Neuronal stem cell (in vitro differentiated cells): ENCODE measurements at regions not wholly inside any gene's neighbourhood (a gene's known extent, or its start where the extent isn't known, plus 50 kb on each side); places are given as distances from the start of the nearest gene placed in this dataset.
"Not testable (repeated sequence)": the region's sequence is repeated elsewhere in the genome, so short reads cannot be mapped to it uniquely, and the experiment has no call there.

ENCODE experiments used
- DNase-seq: peaks from one replicate; pipeline ENCODE4 v3.0.0-alpha.2; 2013; ENCODE audit warnings: low spot score
- H2AFZ ChIP-seq: one replicate; pipeline ENCODE4 v1.6.1; 2013; ENCODE audit warnings: mild to moderate bottlenecking, low read length, inconsistent platforms
- H2AK5ac ChIP-seq: 2 replicates; pipeline ENCODE4 v1.6.1; 2013; ENCODE audit warnings: low read depth, mild to moderate bottlenecking, inconsistent platforms, low read length, moderate library complexity, mixed read lengths
- H2BK120ac ChIP-seq: 2 replicates; pipeline ENCODE4 v1.6.1; 2013; ENCODE audit warnings: low read depth, mild to moderate bottlenecking, inconsistent platforms, low read length, moderate library complexity, mixed read lengths
- H2BK12ac ChIP-seq: one replicate; pipeline ENCODE4 v1.6.1; 2013; ENCODE audit warnings: low read length, inconsistent platforms
- H2BK15ac ChIP-seq: 2 replicates; pipeline ENCODE4 v1.6.1; 2013; ENCODE audit warnings: mild to moderate bottlenecking, low read length, inconsistent platforms, mixed read lengths
- H2BK5ac ChIP-seq: one replicate; pipeline ENCODE4 v1.6.1; 2013; ENCODE audit warnings: inconsistent platforms, mild to moderate bottlenecking, low read length, moderate library complexity
- H3K14ac ChIP-seq: one replicate; pipeline ENCODE4 v1.6.1; 2013; ENCODE audit warnings: low read length, inconsistent platforms
- H3K18ac ChIP-seq: 2 replicates; pipeline ENCODE4 v1.6.1; 2013; ENCODE audit warnings: low read length, inconsistent platforms
- H3K23ac ChIP-seq: 2 replicates; pipeline ENCODE4 v1.6.1; 2013; ENCODE audit warnings: low read depth, mild to moderate bottlenecking, mixed read lengths, low read length, inconsistent platforms; ENCODE audit not compliant: poor library complexity
- H3K27ac ChIP-seq: replicated peaks from 3 replicates; pipeline ENCODE4 v1.5.1; 2013; ENCODE audit warnings: low read length, inconsistent platforms
- H3K27me3 ChIP-seq, 3 experiments: 2 replicates each; pipeline ENCODE4 v1.6.1; 2013; ENCODE audit warnings: low read length in 3 of 3, mild to moderate bottlenecking in 2 of 3, inconsistent platforms in 1 of 3, low read depth in 1 of 3, mixed read lengths in 1 of 3, moderate library complexity in 1 of 3; ENCODE audit not compliant: control insufficient read depth in 3 of 3, insufficient read depth in 3 of 3
- H3K36me3 ChIP-seq, 2 donors: replicated peaks in 1 of 2; 2 replicates each; pipeline ENCODE4 v1.6.1; 2013; ENCODE audit warnings: low read length in 2 of 2; ENCODE audit not compliant: control insufficient read depth in 2 of 2, insufficient read depth in 2 of 2
- H3K4ac ChIP-seq: 2 replicates; pipeline ENCODE4 v1.6.1; 2013; ENCODE audit warnings: inconsistent platforms, mild to moderate bottlenecking, low read length, moderate library complexity
- H3K4me1 ChIP-seq, 2 donors: 1 replicate in 1 of 2; 2 replicates in 1 of 2; pipeline ENCODE4 v1.6.1; 2013; ENCODE audit warnings: low read length in 2 of 2, low read depth in 1 of 2; ENCODE audit not compliant: control insufficient read depth in 2 of 2, insufficient read depth in 1 of 2
- H3K4me2 ChIP-seq: one replicate; pipeline ENCODE4 v1.6.1; 2013; ENCODE audit warnings: mild to moderate bottlenecking, low read length, inconsistent platforms; ENCODE audit not compliant: insufficient read depth, poor library complexity, severe bottlenecking
- H3K4me3 ChIP-seq, 2 donors: 2 replicates each; pipeline ENCODE4 v1.5.1; 2013; ENCODE audit warnings: low read length in 2 of 2, mild to moderate bottlenecking in 2 of 2, inconsistent platforms in 1 of 2, moderate library complexity in 1 of 2
- H3K79me1 ChIP-seq: one replicate; pipeline ENCODE4 v1.6.1; 2013; ENCODE audit warnings: low read depth, mild to moderate bottlenecking, inconsistent platforms, low read length, moderate library complexity
- H3K9ac ChIP-seq: one replicate; pipeline ENCODE4 v1.6.1; 2013; ENCODE audit warnings: mild to moderate bottlenecking, low read depth, low read length, inconsistent platforms; ENCODE audit not compliant: poor library complexity
- H3K9me3 ChIP-seq, 2 donors: replicated peaks in 1 of 2; 2 replicates each; pipeline versions ENCODE3 to v1.6.1; 2013; ENCODE audit warnings: low read length in 2 of 2, mild to moderate bottlenecking in 2 of 2, inconsistent platforms in 1 of 2, low read depth in 1 of 2, mixed read lengths in 1 of 2, moderate library complexity in 1 of 2; ENCODE audit not compliant: control insufficient read depth in 2 of 2, insufficient read depth in 1 of 2
- H4K8ac ChIP-seq: one replicate; pipeline ENCODE4 v1.6.1; 2013; ENCODE audit warnings: low read depth, mild to moderate bottlenecking, inconsistent platforms, low read length, moderate library complexity
- H4K91ac ChIP-seq: one replicate; pipeline ENCODE4 v1.6.1; 2013; ENCODE audit warnings: low read length, low read depth, mild to moderate bottlenecking, inconsistent platforms; ENCODE audit not compliant: poor library complexity
- WGBS, 2 donors: extraction: QIAGEN DNeasy Blood & Tissue Kit; methylation state at CpG; one replicate each; pipeline ENCODE4 v1.1.7; 2013; ENCODE audit warnings: missing lambda C conversion rate in 2 of 2, mixed read lengths in 1 of 2; ENCODE audit not compliant: insufficient read length in 2 of 2, insufficient replicate concordance in 1 of 2; ENCODE audit errors: extremely low coverage in 2 of 2; 5-methylcytosine and 5-hydroxymethylcytosine counted together

DNA sequence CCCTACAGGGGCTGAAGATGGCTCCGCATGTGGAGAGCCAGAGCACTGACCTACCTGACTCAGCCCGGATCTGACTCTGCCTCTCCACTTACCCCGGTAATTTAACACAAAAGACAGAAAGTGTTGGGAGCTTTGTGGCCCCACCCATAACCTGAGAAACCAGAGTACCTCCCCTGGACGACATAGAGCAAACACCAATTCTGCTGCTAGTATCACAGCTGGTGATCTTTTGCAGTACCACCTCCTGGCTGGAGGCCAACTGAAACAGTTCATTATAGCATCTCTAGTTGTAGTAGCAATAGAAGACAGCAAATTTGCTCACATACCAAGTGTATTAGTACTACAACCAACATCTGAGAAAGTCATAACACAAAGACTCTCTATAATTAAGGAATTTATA is 443.9 kb downstream of the KLHL4 start:
- Histone ChIP-seq H2BK5ac (no peak overlapping the region), H3K9me3 (no peaks in the 10 kb centered on the region), H2AK5ac (no peak overlapping the region), H3K23ac (no peak overlapping the region), H3K79me1 (no peaks in the 10 kb centered on the region), H3K4ac (no peak overlapping the region), H3K4me1 (no peaks in the 10 kb centered on the region), H2BK12ac (no peak overlapping the region), H3K4me2 (no peak overlapping the region), H2BK15ac (no peak overlapping the region), H3K9ac (no peak overlapping the region), H3K18ac (no peak overlapping the region), H3K4me3 (no peak overlapping the region), H2BK120ac (no peak overlapping the region), H3K27ac (no peak overlapping the region), H4K91ac (no peak overlapping the region), H3K27me3 (no peaks in the 10 kb centered on the region), H3K36me3 (no peaks in the 10 kb centered on the region), H3K14ac (no peak overlapping the region), H4K8ac (no peak overlapping the region), H2AFZ (no peak overlapping the region)
- DNase-seq, result no peak
- WGBS, 2 donors, result no CpG with 5 or more reads among the region's 4 CpGs

- no peak overlapping the region for H4K91ac ChIP-seq
- no CpG with 5 or more reads among the region's 2 CpGs for WGBS, 2 donors
- H2BK15ac ChIP-seq, result no peak overlapping the region
- no peak overlapping the region for H3K18ac ChIP-seq
- no peak overlapping the region for H2BK12ac ChIP-seq
- H3K79me1 ChIP-seq, result no peaks in the 10 kb centered on the region
- H3K4me3 ChIP-seq, result no peak overlapping the region
- H2BK120ac ChIP-seq, result no peak overlapping the region
- no peak overlapping the region for H3K27ac ChIP-seq
- no peak overlapping the region for H3K4me2 ChIP-seq
- no peak overlapping the region for H2AK5ac ChIP-seq
- H2BK5ac ChIP-seq, result no peak overlapping the region
- no peak overlapping the region for H3K14ac ChIP-seq
- H2AFZ ChIP-seq, result no peak overlapping the region
- no peaks in the 10 kb centered on the region for H3K4me1 ChIP-seq
- DNase-seq, result no peak
- H3K9ac ChIP-seq, result no peak overlapping the region
- H3K9me3 ChIP-seq, result no peaks in the 10 kb centered on the region
- H3K4ac ChIP-seq, result no peak overlapping the region
- H3K23ac ChIP-seq, result no peak overlapping the region
- no peak overlapping the region for H4K8ac ChIP-seq
- H3K36me3 ChIP-seq, result no peaks in the 10 kb centered on the region
- no peaks in the 10 kb centered on the region for H3K27me3 ChIP-seq
Observed at GRCh38 chrX:87968118-87968517, 450.5 kb downstream of the KLHL4 start.

- not testable (repeated sequence) for H3K4me3 ChIP-seq, H3K18ac ChIP-seq, H3K23ac ChIP-seq, H2BK12ac ChIP-seq, H3K4me2 ChIP-seq, H4K8ac ChIP-seq, H2BK15ac ChIP-seq, H3K36me3 ChIP-seq, DNase-seq, H3K27me3 ChIP-seq, H2AFZ ChIP-seq, H3K4me1 ChIP-seq, H3K9ac ChIP-seq, H2BK5ac ChIP-seq, H3K9me3 ChIP-seq, H2BK120ac ChIP-seq, H4K91ac ChIP-seq, H3K4ac ChIP-seq, H3K14ac ChIP-seq, H3K27ac ChIP-seq, H2AK5ac ChIP-seq, H3K79me1 ChIP-seq
- WGBS, 2 donors, result no CpG with 5 or more reads among the region's 6 CpGs
Observed at GRCh38 chrX:87972121-87972520, 454.5 kb downstream of the KLHL4 start.

GRCh38 chrX:87975365-87975764 is 457.8 kb downstream of the KLHL4 start:
- no peak overlapping the region for H3K18ac ChIP-seq
- no peaks in the 10 kb centered on the region for H3K79me1 ChIP-seq
- H2BK12ac ChIP-seq, result no peak overlapping the region
- WGBS, 2 donors, result no CpG with 5 or more reads among the region's 1 CpG
- no peaks in the 10 kb centered on the region for H3K27me3 ChIP-seq
- H3K9me3 ChIP-seq, result no peaks in the 10 kb centered on the region
- no peak overlapping the region for H2BK120ac ChIP-seq
- H2AFZ ChIP-seq, result no peak overlapping the region
- H3K4me1 ChIP-seq, result no peaks in the 10 kb centered on the region
- H2AK5ac ChIP-seq, result no peak overlapping the region
- no peak overlapping the region for H3K23ac ChIP-seq
- no peak overlapping the region for H4K91ac ChIP-seq
- no peak overlapping the region for H3K4ac ChIP-seq
- H3K9ac ChIP-seq, result no peak overlapping the region
- no peaks in the 10 kb centered on the region for H3K36me3 ChIP-seq
- no peak overlapping the region for H4K8ac ChIP-seq
- no peak overlapping the region for H3K27ac ChIP-seq
- no peak overlapping the region for H3K14ac ChIP-seq
- H2BK5ac ChIP-seq, result no peak overlapping the region
- H3K4me3 ChIP-seq, result no peak overlapping the region
- no peak for DNase-seq
- H2BK15ac ChIP-seq, result no peak overlapping the region
- H3K4me2 ChIP-seq, result no peak overlapping the region
